ENCODE measurements at regions not wholly inside any gene's neighbourhood (a gene's known extent, or its start where the extent isn't known, plus 50 kb on each side); places are given as distances from the start of the nearest gene placed in this dataset.

GRCh38 chr10:131700506-131700905 is 200.3 kb upstream of the PPP2R2D start:
- TF ChIP-seq CTCF (CRISPR knock-in tag; IDR thresholded peaks at IDR 0.05), result no peak
- TF ChIP-seq EZH2 (conservative IDR thresholded peaks at IDR 0.05; ENCODE audit: low read depth, low read length), result no peak
